Ishikawa (cell line): ENCODE measurements at regions not wholly inside any gene's neighbourhood (a gene's known extent, or its start where the extent isn't known, plus 50 kb on each side); places are given as distances from the start of the nearest gene placed in this dataset.

Experiments used
- CEBPB ChIP-seq: IDR thresholded peaks from 2 replicates; pipeline ENCODE4 v1.6.1; 2012
- EGR1 ChIP-seq: IDR thresholded peaks from 2 replicates; pipeline ENCODE4 v1.6.1; 2012
- EP300 ChIP-seq: IDR thresholded peaks from 2 replicates; pipeline ENCODE4 v1.6.1; 2012; ENCODE audit warnings: borderline replicate concordance
- FOXM1 ChIP-seq: IDR thresholded peaks from 2 replicates; pipeline ENCODE4 v1.6.1; 2012; ENCODE audit warnings: low read depth, borderline replicate concordance
- MAX ChIP-seq: IDR thresholded peaks from 2 replicates; pipeline ENCODE4 v1.6.1; 2012
- NFIC ChIP-seq: IDR thresholded peaks from 2 replicates; pipeline ENCODE4 v1.6.1; 2012
- RAD21 ChIP-seq: IDR thresholded peaks from 2 replicates; pipeline ENCODE4 v1.6.1; 2012; ENCODE audit warnings: low read depth
- REST ChIP-seq: IDR thresholded peaks from 2 replicates; pipeline ENCODE4 v1.6.1; 2012; ENCODE audit warnings: low read depth, mild to moderate bottlenecking
- TCF12 ChIP-seq: IDR thresholded peaks from 2 replicates; pipeline ENCODE4 v1.6.1; 2012; ENCODE audit warnings: low read depth

- TF ChIP-seq RAD21 (no peak), TCF12 (no peak), REST (no peak), EGR1 (no peak), NFIC (no peak), EP300 (no peak), FOXM1 (no peak), CEBPB (no peak), MAX (no peak)
Measured at GRCh38 chr4:29309050-29309449, 1411.1 kb upstream of the PCDH7 start.
